H1 (cell line): ENCODE measurements at regions not wholly inside any gene's neighbourhood (a gene's known extent, or its start where the extent isn't known, plus 50 kb on each side); places are given as distances from the start of the nearest gene placed in this dataset.

Experiments used
- CBX8 ChIP-seq: fragments of 300-800, 300-1000 bp; sonication (generic); IDR thresholded peaks from 2 replicates; pipeline ENCODE4 v1.7.1; 2016; ENCODE audit warnings: low read depth, low read length, borderline replicate concordance
- TF ChIP-seq, protein P1 (sequence below), 3 experiments: IDR thresholded peaks; 1 replicate in 2 of 3; 2 replicates in 1 of 3; pipeline versions ENCODE4 v1.5.1 to v1.6.1; 2011; ENCODE audit warnings: low read length in 3 of 3, mild to moderate bottlenecking in 3 of 3, inconsistent platforms in 2 of 3, low read depth in 1 of 3, moderate library complexity in 1 of 3; ENCODE audit not compliant: insufficient read depth in 1 of 3; ENCODE audit errors: control extremely low read depth in 1 of 3
- TF ChIP-seq, protein P2 (sequence below): IDR thresholded peaks from 2 replicates; pipeline ENCODE4 v1.6.1; 2011; ENCODE audit warnings: low read depth, mild to moderate bottlenecking, low read length; ENCODE audit not compliant: insufficient read depth
- TF ChIP-seq, protein P3 (sequence below): fragments of 300-600 bp; sonication (generic); IDR thresholded peaks from 2 replicates; pipeline ENCODE4 v1.7.1; 2012; ENCODE audit warnings: low read length, moderate library complexity, mild to moderate bottlenecking, inconsistent platforms; ENCODE audit not compliant: insufficient replicate concordance

DNA sequence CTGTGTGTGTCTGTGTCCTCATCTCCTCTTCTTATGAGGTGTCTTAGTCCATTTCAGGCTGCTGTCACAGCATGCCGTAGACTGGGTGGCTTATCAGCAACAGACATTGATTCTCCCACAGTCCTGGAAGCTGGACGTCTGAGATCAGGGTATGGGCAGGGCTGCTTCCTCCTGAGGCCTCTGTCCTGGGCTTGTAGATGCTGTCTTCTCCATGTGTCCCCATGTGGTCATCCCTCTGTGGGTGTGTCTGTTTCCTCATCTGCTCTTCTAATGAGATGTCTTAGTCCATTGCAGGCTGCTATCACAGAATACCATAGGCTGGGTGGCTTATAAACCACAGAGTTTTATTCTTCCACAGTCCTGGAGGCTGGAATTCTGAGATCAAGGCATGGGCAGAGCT, 205.0 kb upstream of the USP9Y start (continued):
- TF ChIP-seq CBX8 = no peak
- TF ChIP-seq, protein P1, sequence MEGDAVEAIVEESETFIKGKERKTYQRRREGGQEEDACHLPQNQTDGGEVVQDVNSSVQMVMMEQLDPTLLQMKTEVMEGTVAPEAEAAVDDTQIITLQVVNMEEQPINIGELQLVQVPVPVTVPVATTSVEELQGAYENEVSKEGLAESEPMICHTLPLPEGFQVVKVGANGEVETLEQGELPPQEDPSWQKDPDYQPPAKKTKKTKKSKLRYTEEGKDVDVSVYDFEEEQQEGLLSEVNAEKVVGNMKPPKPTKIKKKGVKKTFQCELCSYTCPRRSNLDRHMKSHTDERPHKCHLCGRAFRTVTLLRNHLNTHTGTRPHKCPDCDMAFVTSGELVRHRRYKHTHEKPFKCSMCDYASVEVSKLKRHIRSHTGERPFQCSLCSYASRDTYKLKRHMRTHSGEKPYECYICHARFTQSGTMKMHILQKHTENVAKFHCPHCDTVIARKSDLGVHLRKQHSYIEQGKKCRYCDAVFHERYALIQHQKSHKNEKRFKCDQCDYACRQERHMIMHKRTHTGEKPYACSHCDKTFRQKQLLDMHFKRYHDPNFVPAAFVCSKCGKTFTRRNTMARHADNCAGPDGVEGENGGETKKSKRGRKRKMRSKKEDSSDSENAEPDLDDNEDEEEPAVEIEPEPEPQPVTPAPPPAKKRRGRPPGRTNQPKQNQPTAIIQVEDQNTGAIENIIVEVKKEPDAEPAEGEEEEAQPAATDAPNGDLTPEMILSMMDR (IDR thresholded peaks at IDR 0.05; ENCODE audit: control extremely low read depth in 1 of 3, insufficient read depth in 1 of 3, low read depth in 1 of 3, low read length in 3 of 3) = no peak
- TF ChIP-seq, protein P2, sequence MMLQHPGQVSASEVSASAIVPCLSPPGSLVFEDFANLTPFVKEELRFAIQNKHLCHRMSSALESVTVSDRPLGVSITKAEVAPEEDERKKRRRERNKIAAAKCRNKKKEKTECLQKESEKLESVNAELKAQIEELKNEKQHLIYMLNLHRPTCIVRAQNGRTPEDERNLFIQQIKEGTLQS = no peak
- TF ChIP-seq, protein P3, sequence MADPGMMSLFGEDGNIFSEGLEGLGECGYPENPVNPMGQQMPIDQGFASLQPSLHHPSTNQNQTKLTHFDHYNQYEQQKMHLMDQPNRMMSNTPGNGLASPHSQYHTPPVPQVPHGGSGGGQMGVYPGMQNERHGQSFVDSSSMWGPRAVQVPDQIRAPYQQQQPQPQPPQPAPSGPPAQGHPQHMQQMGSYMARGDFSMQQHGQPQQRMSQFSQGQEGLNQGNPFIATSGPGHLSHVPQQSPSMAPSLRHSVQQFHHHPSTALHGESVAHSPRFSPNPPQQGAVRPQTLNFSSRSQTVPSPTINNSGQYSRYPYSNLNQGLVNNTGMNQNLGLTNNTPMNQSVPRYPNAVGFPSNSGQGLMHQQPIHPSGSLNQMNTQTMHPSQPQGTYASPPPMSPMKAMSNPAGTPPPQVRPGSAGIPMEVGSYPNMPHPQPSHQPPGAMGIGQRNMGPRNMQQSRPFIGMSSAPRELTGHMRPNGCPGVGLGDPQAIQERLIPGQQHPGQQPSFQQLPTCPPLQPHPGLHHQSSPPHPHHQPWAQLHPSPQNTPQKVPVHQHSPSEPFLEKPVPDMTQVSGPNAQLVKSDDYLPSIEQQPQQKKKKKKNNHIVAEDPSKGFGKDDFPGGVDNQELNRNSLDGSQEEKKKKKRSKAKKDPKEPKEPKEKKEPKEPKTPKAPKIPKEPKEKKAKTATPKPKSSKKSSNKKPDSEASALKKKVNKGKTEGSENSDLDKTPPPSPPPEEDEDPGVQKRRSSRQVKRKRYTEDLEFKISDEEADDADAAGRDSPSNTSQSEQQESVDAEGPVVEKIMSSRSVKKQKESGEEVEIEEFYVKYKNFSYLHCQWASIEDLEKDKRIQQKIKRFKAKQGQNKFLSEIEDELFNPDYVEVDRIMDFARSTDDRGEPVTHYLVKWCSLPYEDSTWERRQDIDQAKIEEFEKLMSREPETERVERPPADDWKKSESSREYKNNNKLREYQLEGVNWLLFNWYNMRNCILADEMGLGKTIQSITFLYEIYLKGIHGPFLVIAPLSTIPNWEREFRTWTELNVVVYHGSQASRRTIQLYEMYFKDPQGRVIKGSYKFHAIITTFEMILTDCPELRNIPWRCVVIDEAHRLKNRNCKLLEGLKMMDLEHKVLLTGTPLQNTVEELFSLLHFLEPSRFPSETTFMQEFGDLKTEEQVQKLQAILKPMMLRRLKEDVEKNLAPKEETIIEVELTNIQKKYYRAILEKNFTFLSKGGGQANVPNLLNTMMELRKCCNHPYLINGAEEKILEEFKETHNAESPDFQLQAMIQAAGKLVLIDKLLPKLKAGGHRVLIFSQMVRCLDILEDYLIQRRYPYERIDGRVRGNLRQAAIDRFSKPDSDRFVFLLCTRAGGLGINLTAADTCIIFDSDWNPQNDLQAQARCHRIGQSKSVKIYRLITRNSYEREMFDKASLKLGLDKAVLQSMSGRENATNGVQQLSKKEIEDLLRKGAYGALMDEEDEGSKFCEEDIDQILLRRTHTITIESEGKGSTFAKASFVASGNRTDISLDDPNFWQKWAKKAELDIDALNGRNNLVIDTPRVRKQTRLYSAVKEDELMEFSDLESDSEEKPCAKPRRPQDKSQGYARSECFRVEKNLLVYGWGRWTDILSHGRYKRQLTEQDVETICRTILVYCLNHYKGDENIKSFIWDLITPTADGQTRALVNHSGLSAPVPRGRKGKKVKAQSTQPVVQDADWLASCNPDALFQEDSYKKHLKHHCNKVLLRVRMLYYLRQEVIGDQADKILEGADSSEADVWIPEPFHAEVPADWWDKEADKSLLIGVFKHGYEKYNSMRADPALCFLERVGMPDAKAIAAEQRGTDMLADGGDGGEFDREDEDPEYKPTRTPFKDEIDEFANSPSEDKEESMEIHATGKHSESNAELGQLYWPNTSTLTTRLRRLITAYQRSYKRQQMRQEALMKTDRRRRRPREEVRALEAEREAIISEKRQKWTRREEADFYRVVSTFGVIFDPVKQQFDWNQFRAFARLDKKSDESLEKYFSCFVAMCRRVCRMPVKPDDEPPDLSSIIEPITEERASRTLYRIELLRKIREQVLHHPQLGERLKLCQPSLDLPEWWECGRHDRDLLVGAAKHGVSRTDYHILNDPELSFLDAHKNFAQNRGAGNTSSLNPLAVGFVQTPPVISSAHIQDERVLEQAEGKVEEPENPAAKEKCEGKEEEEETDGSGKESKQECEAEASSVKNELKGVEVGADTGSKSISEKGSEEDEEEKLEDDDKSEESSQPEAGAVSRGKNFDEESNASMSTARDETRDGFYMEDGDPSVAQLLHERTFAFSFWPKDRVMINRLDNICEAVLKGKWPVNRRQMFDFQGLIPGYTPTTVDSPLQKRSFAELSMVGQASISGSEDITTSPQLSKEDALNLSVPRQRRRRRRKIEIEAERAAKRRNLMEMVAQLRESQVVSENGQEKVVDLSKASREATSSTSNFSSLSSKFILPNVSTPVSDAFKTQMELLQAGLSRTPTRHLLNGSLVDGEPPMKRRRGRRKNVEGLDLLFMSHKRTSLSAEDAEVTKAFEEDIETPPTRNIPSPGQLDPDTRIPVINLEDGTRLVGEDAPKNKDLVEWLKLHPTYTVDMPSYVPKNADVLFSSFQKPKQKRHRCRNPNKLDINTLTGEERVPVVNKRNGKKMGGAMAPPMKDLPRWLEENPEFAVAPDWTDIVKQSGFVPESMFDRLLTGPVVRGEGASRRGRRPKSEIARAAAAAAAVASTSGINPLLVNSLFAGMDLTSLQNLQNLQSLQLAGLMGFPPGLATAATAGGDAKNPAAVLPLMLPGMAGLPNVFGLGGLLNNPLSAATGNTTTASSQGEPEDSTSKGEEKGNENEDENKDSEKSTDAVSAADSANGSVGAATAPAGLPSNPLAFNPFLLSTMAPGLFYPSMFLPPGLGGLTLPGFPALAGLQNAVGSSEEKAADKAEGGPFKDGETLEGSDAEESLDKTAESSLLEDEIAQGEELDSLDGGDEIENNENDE = no peak
